Ascending aorta (tissue), 2 donors: ENCODE measurements at regions not wholly inside any gene's neighbourhood (a gene's known extent, or its start where the extent isn't known, plus 50 kb on each side); places are given as distances from the start of the nearest gene placed in this dataset.

Source experiments
- DNase-seq, 2 donors: peaks; one replicate each; pipeline ENCODE4 v3.0.0-alpha.2; 2019; ENCODE audit warnings: low spot score in 2 of 2
- H3K27ac ChIP-seq, 2 donors: fragments of 200-600 bp; sonication (generic); one replicate each; pipeline ENCODE4 v1.5.1; 2016 to 2017; ENCODE audit warnings: mild to moderate bottlenecking in 1 of 2
- H3K27me3 ChIP-seq: fragments of 200-600 bp; sonication (generic); one replicate; pipeline ENCODE4 v1.5.1; 2017
- H3K36me3 ChIP-seq, 2 donors: fragments of 200-600 bp; sonication (generic); one replicate each; pipeline ENCODE4 v1.5.1; 2016
- H3K4me1 ChIP-seq, 2 donors: fragments of 200-600 bp; sonication (generic); one replicate each; pipeline ENCODE4 v1.5.1; 2016 to 2017; ENCODE audit warnings: mild to moderate bottlenecking in 1 of 2
- H3K4me3 ChIP-seq, 2 donors: fragments of 200-600 bp; sonication (generic); one replicate each; pipeline ENCODE4 v1.5.1; 2016 to 2017; ENCODE audit warnings: mild to moderate bottlenecking in 1 of 2
- H3K9me3 ChIP-seq, 2 donors: fragments of 200-600 bp; sonication (generic); one replicate each; pipeline ENCODE4 v1.5.1; 2016
- CTCF ChIP-seq, 3 experiments: fragments of 200-600 bp in 2 of 3; fragments of 450-650 bp in 1 of 3; sonication (generic) in 2 of 3; IDR thresholded peaks; one replicate each; pipeline ENCODE4 v1.5.1; 2016 to 2019; ENCODE audit warnings: antibody characterized with exemption in 3 of 3, mild to moderate bottlenecking in 1 of 3, moderate library complexity in 1 of 3
- intact Hi-C: fragments of 100-400 bp; cut with DNase I; formaldehyde crosslinking; loops from one replicate; pipeline ENCODE4 v1.15.1; 2023

GRCh38 chr2:109066501-109066900 lies 62.5 kb upstream of the SH3RF3 start:
- TF ChIP-seq CTCF (IDR thresholded peaks at IDR 0.05) = no peak
- no peaks in the 10 kb centered on the region for H3K9me3 ChIP-seq
- no peaks in the 10 kb centered on the region for H3K4me1 ChIP-seq
- H3K27ac ChIP-seq = no peak overlapping the region
- H3K36me3 ChIP-seq = no peaks in the 10 kb centered on the region
- no peaks in the 10 kb centered on the region for H3K27me3 ChIP-seq
- no peak for DNase-seq
- no peak overlapping the region for H3K4me3 ChIP-seq
- intact Hi-C loops = no loop called here

GRCh38 chr2:109065391-109065734 lies 63.6 kb upstream of the SH3RF3 start:
- TF ChIP-seq CTCF (IDR thresholded peaks at IDR 0.05) = no peak
- H3K9me3 ChIP-seq = no peaks in the 10 kb centered on the region
- peak in 1 of 2 donors; percentile 62 for DNase-seq
- H3K4me1 ChIP-seq = no peaks in the 10 kb centered on the region
- intact Hi-C loops = no loop called here
- no peak overlapping the region for H3K27ac ChIP-seq
- H3K36me3 ChIP-seq = no peaks in the 10 kb centered on the region
- no peak overlapping the region for H3K4me3 ChIP-seq
- H3K27me3 ChIP-seq = no peaks in the 10 kb centered on the region

GRCh38 chr2:109064660-109065390 lies 64.2 kb upstream of the SH3RF3 start:
- H3K4me1 ChIP-seq = no peaks in the 10 kb centered on the region
- intact Hi-C loops = no loop called here
- H3K4me3 ChIP-seq = no peak overlapping the region
- no peaks in the 10 kb centered on the region for H3K36me3 ChIP-seq
- no peaks in the 10 kb centered on the region for H3K9me3 ChIP-seq
- H3K27me3 ChIP-seq = no peaks in the 10 kb centered on the region
- no peak overlapping the region for H3K27ac ChIP-seq
- no peak for TF ChIP-seq CTCF (IDR thresholded peaks at IDR 0.05)
- DNase-seq = no peak

- Histone ChIP-seq H3K4me3 (no peak overlapping the region), H3K9me3 (no peaks in the 10 kb centered on the region), H3K27me3 (no peaks in the 10 kb centered on the region), H3K36me3 (no peaks in the 10 kb centered on the region), H3K4me1 (peaks cover 0 to 4% of the 10 kb centered on the region in 2 donors), H3K27ac (no peak overlapping the region)
- intact Hi-C loops = no loop called here
- no peak for DNase-seq
- TF ChIP-seq CTCF (IDR thresholded peaks at IDR 0.05) = no peak
Observed at GRCh38 chr2:109062859-109063700, 65.9 kb upstream of the SH3RF3 start.

GRCh38 chr2:109062145-109062858 lies 66.7 kb upstream of the SH3RF3 start:
- H3K36me3 ChIP-seq = no peaks in the 10 kb centered on the region
- intact Hi-C loops = no loop called here
- H3K27me3 ChIP-seq = no peaks in the 10 kb centered on the region
- H3K9me3 ChIP-seq = no peaks in the 10 kb centered on the region
- H3K4me3 ChIP-seq = no peak overlapping the region
- no peak overlapping the region for H3K27ac ChIP-seq
- DNase-seq = no peak
- no peak for TF ChIP-seq CTCF (IDR thresholded peaks at IDR 0.05)
- H3K4me1 ChIP-seq = peaks cover 0 to 4% of the 10 kb centered on the region in 2 donors
